WTC11 (cell line): ENCODE measurements at regions not wholly inside any gene's neighbourhood (a gene's known extent, or its start where the extent isn't known, plus 50 kb on each side); places are given as distances from the start of the nearest gene placed in this dataset.

Experiments used
- ATAC-seq: fragments of 200-7000 bp; cut with Tn5 transposase; 2 replicates; pipeline ENCODE4 v1.10.0; 2021; ENCODE audit warnings: mild to moderate bottlenecking, moderate library complexity
- CTCF ChIA-PET: fragments of 300-600 bp; sonication (Branson Sonifier 250); formaldehyde crosslinking; loops from one replicate; lab custom pipeline; 2021; ENCODE audit warnings: antibody characterized with exemption; lab: Charles Lee
- POLR2A ChIA-PET: fragments of 350-600 bp; sonication (Branson Sonifier 250); formaldehyde crosslinking; loops from one replicate; lab custom pipeline; 2021; ENCODE audit warnings: antibody characterized with exemption; lab: Charles Lee
- DNase-seq: peaks from one replicate; pipeline ENCODE4 v3.0.0; 2021; ENCODE audit warnings: low spot score
- H3K27ac Mint-ChIP-seq: 2 replicates; pipeline ENCODE4 v1.8.0; 2021; ENCODE audit warnings: mixed read lengths
- H3K27me3 Mint-ChIP-seq: 2 replicates; pipeline ENCODE4 v1.8.0; 2021; ENCODE audit warnings: low read depth, mild to moderate bottlenecking, moderate library complexity, mixed read lengths
- H3K36me3 Mint-ChIP-seq: 2 replicates; pipeline ENCODE4 v1.8.0; 2021; ENCODE audit warnings: mixed read lengths
- H3K4me1 Mint-ChIP-seq: 2 replicates; pipeline ENCODE4 v1.8.0; 2022; ENCODE audit warnings: mixed read lengths
- H3K4me3 Mint-ChIP-seq: 2 replicates; pipeline ENCODE4 v1.8.0; 2021; ENCODE audit warnings: mild to moderate bottlenecking, moderate library complexity, mixed read lengths
- H3K9me3 Mint-ChIP-seq: 2 replicates; pipeline ENCODE4 v1.8.0; 2021; ENCODE audit warnings: mixed read lengths
- FOXP4 ChIP-seq: sonication (generic); formaldehyde crosslinking; IDR thresholded peaks from 2 replicates; pipeline ENCODE4 v1.8.0; 2022; ENCODE audit warnings: mild to moderate bottlenecking, missing genetic modification reagents
- HMGA2 ChIP-seq: fragments of 250-450 bp; sonication (Bioruptor Pico); IDR thresholded peaks from 2 replicates; pipeline ENCODE4 v1.4.0; 2021; ENCODE audit warnings: mild to moderate bottlenecking, moderate library complexity
- HMGXB4 ChIP-seq: sonication (generic); formaldehyde crosslinking; IDR thresholded peaks from 2 replicates; pipeline ENCODE4 v1.8.1; 2023; ENCODE audit warnings: mild to moderate bottlenecking, moderate library complexity, missing genetic modification reagents
- MXD4 ChIP-seq: fragments of 250-450 bp; sonication (Bioruptor Pico); IDR thresholded peaks from 2 replicates; pipeline ENCODE4 v1.8.0; 2021; ENCODE audit warnings: mild to moderate bottlenecking, moderate library complexity, borderline replicate concordance
- NR3C1 ChIP-seq: sonication (generic); formaldehyde crosslinking; conservative IDR thresholded peaks from 2 replicates; pipeline ENCODE4 v1.8.1; 2023; ENCODE audit warnings: low read depth, mild to moderate bottlenecking, missing genetic modification reagents
- SP1 ChIP-seq: sonication (generic); formaldehyde crosslinking; conservative IDR thresholded peaks from 2 replicates; pipeline ENCODE4 v1.8.1; 2022; ENCODE audit warnings: missing genetic modification reagents
- ZBTB21 ChIP-seq: sonication (generic); formaldehyde crosslinking; IDR thresholded peaks from 2 replicates; pipeline ENCODE4 v1.8.1; 2023; ENCODE audit warnings: mild to moderate bottlenecking, missing genetic modification reagents, borderline replicate concordance
- ZNF219 ChIP-seq: sonication (generic); formaldehyde crosslinking; IDR thresholded peaks from 2 replicates; pipeline ENCODE4 v1.8.0; 2023; ENCODE audit warnings: missing genetic modification reagents, mild to moderate bottlenecking, borderline replicate concordance
- ZNF263 ChIP-seq: sonication (generic); formaldehyde crosslinking; IDR thresholded peaks from 2 replicates; pipeline ENCODE4 v1.8.1; 2022; ENCODE audit warnings: low read depth, mild to moderate bottlenecking, moderate library complexity, missing genetic modification reagents
- ZNF317 ChIP-seq: sonication (generic); formaldehyde crosslinking; IDR thresholded peaks from 2 replicates; pipeline ENCODE4 v1.8.1; 2023; ENCODE audit warnings: low read depth, mild to moderate bottlenecking, moderate library complexity, missing genetic modification reagents, borderline replicate concordance
- TF ChIP-seq, protein P1 (sequence below): fragments of 250-450 bp; sonication (Bioruptor Pico); conservative IDR thresholded peaks from 2 replicates; pipeline ENCODE4 v1.9.0; 2021; ENCODE audit warnings: mild to moderate bottlenecking
- TF ChIP-seq, protein P2 (sequence below): sonication (generic); formaldehyde crosslinking; IDR thresholded peaks from 2 replicates; pipeline ENCODE4 v1.8.1; 2023; ENCODE audit warnings: mild to moderate bottlenecking, missing genetic modification reagents, borderline replicate concordance

- TF ChIP-seq, protein P1, sequence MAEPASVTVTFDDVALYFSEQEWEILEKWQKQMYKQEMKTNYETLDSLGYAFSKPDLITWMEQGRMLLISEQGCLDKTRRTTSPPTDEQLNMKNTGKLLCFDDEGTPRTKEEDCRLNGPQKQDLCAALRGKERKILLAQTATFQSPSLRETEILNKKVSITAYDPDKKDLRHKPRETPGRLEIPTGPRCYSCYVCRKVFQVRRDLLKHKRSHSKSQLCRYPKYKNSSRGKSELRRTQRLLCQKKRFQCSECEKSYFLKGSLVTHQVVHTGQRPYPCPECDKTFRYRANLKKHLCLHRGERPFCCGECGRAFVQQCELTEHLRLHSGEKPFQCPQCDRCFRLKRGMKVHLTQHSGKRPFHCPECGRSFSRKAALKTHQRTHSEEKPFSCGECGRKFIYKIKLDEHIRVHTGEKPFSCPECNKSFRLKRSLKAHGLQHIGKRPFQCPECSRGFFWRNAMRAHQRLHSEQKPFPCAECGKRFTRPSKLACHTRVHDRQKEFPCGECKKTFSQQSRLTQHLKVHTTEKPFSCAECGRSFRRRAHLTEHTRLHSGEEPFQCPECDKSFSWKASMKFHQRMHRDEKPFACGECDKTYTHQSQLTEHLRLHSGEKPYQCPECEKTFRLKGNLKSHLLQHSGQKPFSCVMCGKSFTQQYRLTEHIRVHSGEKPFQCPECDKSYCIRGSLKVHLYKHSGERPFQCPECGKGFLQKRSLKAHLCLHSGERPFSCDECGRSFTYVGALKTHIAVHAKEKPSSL (CRISPR knock-in tag) = no peak
Measured at GRCh38 chr2:147554521-147555107, 290.2 kb upstream of the ACVR2A start (continued).

DNA sequence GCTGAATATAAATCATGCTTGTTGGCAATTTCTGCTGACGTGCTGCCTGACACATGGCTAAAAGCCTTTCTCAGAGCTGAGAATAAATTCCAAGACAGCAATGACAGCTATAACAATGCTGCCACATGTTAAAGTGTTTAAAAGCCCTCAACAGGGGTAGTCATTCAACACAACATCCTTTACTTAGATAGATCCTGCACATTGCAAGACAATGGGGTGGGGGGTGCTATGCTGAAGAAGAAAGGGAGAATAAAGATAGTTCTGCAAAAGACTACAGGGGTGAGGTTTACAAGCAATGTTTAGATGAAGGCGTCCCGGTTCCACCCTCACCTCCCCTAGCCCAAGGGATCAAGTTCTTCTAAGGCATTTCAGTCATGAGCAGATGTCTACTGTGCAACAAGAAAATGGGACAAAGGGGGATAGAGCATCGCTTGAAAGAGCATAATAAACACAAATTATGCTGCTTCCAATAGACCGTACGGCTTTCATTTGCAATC lies 291.0 kb upstream of the ACVR2A start:
- Mint-ChIP-seq H3K4me1 (peaks cover 4% of the 10 kb centered on the region; the same call in 1 of the 2 replicates), H3K27ac (no peak overlapping the region), H3K27me3 (no peaks in the 10 kb centered on the region), H3K4me3 (no peak overlapping the region), H3K9me3 (peaks cover 10% of the 10 kb centered on the region), H3K36me3 (no peaks in the 10 kb centered on the region)
- ChIA-PET POLR2A (no interaction called here), CTCF (no interaction called here)
- ATAC-seq (no peak), DNase-seq (no peak)
- TF ChIP-seq SP1 (CRISPR knock-in tag) (no peak), HMGA2 (no peak), MXD4 (no peak), ZBTB21 (no peak), ZNF219 (CRISPR knock-in tag) (no peak), HMGXB4 (CRISPR knock-in tag) (no peak), NR3C1 (CRISPR knock-in tag) (no peak), FOXP4 (CRISPR knock-in tag) (no peak), ZNF317 (no peak), ZNF263 (CRISPR knock-in tag) (no peak)
- TF ChIP-seq, protein P2, sequence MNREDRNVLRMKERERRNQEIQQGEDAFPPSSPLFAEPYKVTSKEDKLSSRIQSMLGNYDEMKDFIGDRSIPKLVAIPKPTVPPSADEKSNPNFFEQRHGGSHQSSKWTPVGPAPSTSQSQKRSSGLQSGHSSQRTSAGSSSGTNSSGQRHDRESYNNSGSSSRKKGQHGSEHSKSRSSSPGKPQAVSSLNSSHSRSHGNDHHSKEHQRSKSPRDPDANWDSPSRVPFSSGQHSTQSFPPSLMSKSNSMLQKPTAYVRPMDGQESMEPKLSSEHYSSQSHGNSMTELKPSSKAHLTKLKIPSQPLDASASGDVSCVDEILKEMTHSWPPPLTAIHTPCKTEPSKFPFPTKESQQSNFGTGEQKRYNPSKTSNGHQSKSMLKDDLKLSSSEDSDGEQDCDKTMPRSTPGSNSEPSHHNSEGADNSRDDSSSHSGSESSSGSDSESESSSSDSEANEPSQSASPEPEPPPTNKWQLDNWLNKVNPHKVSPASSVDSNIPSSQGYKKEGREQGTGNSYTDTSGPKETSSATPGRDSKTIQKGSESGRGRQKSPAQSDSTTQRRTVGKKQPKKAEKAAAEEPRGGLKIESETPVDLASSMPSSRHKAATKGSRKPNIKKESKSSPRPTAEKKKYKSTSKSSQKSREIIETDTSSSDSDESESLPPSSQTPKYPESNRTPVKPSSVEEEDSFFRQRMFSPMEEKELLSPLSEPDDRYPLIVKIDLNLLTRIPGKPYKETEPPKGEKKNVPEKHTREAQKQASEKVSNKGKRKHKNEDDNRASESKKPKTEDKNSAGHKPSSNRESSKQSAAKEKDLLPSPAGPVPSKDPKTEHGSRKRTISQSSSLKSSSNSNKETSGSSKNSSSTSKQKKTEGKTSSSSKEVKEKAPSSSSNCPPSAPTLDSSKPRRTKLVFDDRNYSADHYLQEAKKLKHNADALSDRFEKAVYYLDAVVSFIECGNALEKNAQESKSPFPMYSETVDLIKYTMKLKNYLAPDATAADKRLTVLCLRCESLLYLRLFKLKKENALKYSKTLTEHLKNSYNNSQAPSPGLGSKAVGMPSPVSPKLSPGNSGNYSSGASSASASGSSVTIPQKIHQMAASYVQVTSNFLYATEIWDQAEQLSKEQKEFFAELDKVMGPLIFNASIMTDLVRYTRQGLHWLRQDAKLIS (CRISPR knock-in tag) = no peak
- TF ChIP-seq, all 79 proteins: peak for 0
